ENCODE measurements at regions not wholly inside any gene's neighbourhood (a gene's known extent, or its start where the extent isn't known, plus 50 kb on each side); places are given as distances from the start of the nearest gene placed in this dataset.

DNA sequence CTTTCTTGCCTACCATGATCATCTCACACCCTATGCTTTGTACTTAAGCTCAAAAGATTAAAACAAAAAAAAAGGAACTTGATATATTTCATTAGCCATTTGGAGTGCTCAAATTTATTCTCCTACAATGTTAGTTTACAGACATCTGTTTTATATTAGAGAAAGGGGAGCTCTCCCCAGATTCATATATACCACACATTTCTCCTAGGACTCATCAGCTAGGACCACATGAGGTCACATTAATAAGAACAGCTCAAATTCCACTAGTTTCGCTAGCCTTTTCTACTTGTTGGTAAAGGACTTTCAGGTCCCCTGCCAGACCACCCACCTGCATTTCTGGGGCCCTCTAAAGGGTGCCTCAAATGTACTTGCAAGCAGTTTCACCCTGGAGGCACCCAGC, 151.2 kb upstream of the MMADHC start:
- H2AFZ ChIP-seq (ENCODE audit: low read depth, low read length): no peak overlapping the region
- H3K4me1 ChIP-seq (ENCODE audit: low read length): no peaks in the 10 kb centered on the region
- TF ChIP-seq EZH2phosphoT487 (IDR thresholded peaks at IDR 0.05; ENCODE audit: low read depth): no peak
- TF ChIP-seq, protein P1, sequence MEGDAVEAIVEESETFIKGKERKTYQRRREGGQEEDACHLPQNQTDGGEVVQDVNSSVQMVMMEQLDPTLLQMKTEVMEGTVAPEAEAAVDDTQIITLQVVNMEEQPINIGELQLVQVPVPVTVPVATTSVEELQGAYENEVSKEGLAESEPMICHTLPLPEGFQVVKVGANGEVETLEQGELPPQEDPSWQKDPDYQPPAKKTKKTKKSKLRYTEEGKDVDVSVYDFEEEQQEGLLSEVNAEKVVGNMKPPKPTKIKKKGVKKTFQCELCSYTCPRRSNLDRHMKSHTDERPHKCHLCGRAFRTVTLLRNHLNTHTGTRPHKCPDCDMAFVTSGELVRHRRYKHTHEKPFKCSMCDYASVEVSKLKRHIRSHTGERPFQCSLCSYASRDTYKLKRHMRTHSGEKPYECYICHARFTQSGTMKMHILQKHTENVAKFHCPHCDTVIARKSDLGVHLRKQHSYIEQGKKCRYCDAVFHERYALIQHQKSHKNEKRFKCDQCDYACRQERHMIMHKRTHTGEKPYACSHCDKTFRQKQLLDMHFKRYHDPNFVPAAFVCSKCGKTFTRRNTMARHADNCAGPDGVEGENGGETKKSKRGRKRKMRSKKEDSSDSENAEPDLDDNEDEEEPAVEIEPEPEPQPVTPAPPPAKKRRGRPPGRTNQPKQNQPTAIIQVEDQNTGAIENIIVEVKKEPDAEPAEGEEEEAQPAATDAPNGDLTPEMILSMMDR (IDR thresholded peaks at IDR 0.05; ENCODE audit: low read depth, low read length): no peak
- H3K4me2 ChIP-seq (ENCODE audit: low read length): no peak overlapping the region
- no peaks in the 10 kb centered on the region for H4K20me1 ChIP-seq (ENCODE audit: insufficient read depth, low read length)
- no peaks in the 10 kb centered on the region for H3K36me3 ChIP-seq (replicated peaks; ENCODE audit: low read depth, low read length)
- H3K27ac ChIP-seq (ENCODE audit: low read length): no peak overlapping the region
- H3K79me2 ChIP-seq (ENCODE audit: low read length): no peaks in the 10 kb centered on the region
- H3K9me3 ChIP-seq (ENCODE audit: insufficient read depth, low read length): no peaks in the 10 kb centered on the region
- no peak overlapping the region for H3K4me3 ChIP-seq (ENCODE audit: low read length)
- no peak overlapping the region for H3K9ac ChIP-seq (ENCODE audit: low read length)
- H3K27me3 ChIP-seq (ENCODE audit: low read depth, low read length): no peaks in the 10 kb centered on the region

DNA sequence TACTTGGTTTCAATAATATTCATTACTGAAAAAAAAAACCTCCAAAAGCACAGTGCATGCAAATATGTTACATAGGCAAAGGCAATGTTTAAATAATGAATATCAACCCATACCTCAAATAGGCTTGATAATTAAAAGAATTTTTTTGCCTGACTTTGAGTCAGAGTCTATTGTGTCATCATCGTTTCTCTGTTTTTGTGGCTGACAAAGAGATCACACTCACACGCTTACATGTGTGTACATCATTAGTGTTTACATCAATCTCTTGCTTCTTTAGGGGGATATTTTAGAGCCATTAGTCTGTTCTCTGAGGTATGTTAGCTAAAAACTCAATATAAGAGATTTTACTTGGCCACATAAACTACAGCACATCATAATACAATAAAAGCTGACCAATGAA, 150.3 kb upstream of the MMADHC start:
- Histone ChIP-seq H3K4me1 (ENCODE audit: low read length) (no peaks in the 10 kb centered on the region), H3K4me3 (ENCODE audit: low read length) (no peak overlapping the region), H3K4me2 (ENCODE audit: low read length) (no peak overlapping the region), H3K79me2 (ENCODE audit: low read length) (no peaks in the 10 kb centered on the region), H3K36me3 (replicated peaks; ENCODE audit: low read depth, low read length) (no peaks in the 10 kb centered on the region), H3K27ac (ENCODE audit: low read length) (no peak overlapping the region), H3K27me3 (ENCODE audit: low read depth, low read length) (no peaks in the 10 kb centered on the region), H3K9me3 (ENCODE audit: insufficient read depth, low read length) (no peaks in the 10 kb centered on the region), H2AFZ (ENCODE audit: low read depth, low read length) (no peak overlapping the region), H4K20me1 (ENCODE audit: insufficient read depth, low read length) (no peaks in the 10 kb centered on the region), H3K9ac (ENCODE audit: low read length) (no peak overlapping the region)
- TF ChIP-seq EZH2phosphoT487 (IDR thresholded peaks at IDR 0.05; ENCODE audit: low read depth): no peak
- TF ChIP-seq, protein P1 (IDR thresholded peaks at IDR 0.05; ENCODE audit: low read depth, low read length): no peak

DNA sequence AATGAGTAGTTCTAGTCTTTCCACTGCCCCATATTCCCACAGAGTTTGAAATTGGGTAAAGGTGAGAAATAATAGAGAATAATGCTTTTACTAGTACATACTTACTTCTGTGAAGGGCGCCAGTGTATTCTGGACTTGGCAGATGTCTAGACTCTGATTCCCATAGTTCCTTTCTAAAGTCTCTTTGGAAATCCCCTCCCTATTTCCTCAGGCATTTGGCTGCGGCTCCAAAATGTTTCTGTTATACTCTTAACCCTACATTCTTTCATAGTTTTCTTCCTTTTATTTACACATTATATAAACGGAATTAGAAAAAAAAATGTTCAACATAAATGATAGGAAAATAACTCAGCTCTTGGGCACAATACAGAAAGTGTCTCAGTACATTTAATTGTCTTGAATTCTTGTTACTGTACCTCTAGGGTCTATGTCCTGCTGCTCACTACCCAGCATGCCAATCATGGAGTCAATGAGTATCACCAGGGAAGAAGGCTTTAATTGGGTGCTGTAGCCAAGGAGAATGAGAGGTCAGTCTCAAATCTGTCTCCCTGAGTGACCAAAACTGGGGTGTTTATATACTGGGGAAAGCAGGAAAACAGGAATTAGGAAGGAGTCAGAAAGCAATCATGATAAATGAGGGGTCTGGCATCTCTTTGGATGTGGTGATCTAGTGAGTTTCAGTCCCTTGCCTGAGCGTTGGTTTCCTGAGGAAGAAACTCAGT, 147.8 kb upstream of the MMADHC start:
- Histone ChIP-seq H3K36me3 (replicated peaks; ENCODE audit: low read depth, low read length) (no peaks in the 10 kb centered on the region), H3K27me3 (ENCODE audit: low read depth, low read length) (no peaks in the 10 kb centered on the region), H3K79me2 (ENCODE audit: low read length) (no peaks in the 10 kb centered on the region), H3K4me1 (ENCODE audit: low read length) (no peaks in the 10 kb centered on the region), H3K4me3 (ENCODE audit: low read length) (no peak overlapping the region), H2AFZ (ENCODE audit: low read depth, low read length) (no peak overlapping the region), H3K27ac (ENCODE audit: low read length) (no peak overlapping the region), H4K20me1 (ENCODE audit: insufficient read depth, low read length) (no peaks in the 10 kb centered on the region), H3K9me3 (ENCODE audit: insufficient read depth, low read length) (no peaks in the 10 kb centered on the region), H3K4me2 (ENCODE audit: low read length) (no peak overlapping the region), H3K9ac (ENCODE audit: low read length) (no peak overlapping the region)
- TF ChIP-seq, protein P1 (IDR thresholded peaks at IDR 0.05; ENCODE audit: low read depth, low read length): no peak
- TF ChIP-seq EZH2phosphoT487 (IDR thresholded peaks at IDR 0.05; ENCODE audit: low read depth): no peak

DNA sequence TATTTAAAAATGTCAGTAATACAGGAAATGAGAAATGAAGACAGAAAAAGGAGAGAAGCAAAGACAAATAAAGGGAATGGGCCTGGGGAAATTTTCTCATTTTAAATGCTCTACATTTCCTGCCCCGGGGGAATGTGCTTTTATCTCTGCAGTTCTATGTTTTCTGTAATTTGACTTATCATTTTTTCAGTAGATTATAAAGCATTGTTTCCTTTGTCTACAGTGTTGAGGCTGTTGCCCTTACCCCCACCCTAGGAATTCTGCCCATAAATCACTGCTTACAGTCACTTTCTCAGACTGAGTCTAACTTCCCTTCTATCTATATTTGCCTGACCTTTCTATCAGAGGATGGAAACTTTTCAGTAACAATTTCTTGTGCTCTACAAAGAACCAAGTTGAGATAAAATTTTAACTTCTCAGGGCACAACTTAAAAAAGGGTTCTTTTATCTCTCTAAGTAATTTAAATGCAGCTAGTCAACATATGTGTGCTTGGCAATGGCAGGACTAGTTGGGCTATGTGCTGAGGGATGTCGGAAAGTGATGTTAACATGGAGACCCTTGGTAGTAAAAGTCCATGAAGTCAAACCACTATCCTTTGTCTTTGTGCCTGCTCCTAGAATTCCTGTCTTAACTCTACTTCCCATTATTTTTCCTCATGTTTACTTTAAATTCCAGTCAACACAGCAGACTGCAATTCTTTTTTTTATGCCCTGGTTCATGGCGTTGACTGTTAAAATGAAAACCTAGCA, 146.5 kb upstream of the MMADHC start:
- Histone ChIP-seq H4K20me1 (ENCODE audit: insufficient read depth, low read length) (no peaks in the 10 kb centered on the region), H3K4me2 (ENCODE audit: low read length) (no peak overlapping the region), H2AFZ (ENCODE audit: low read depth, low read length) (no peak overlapping the region), H3K27ac (ENCODE audit: low read length) (no peak overlapping the region), H3K4me3 (ENCODE audit: low read length) (no peak overlapping the region), H3K36me3 (replicated peaks; ENCODE audit: low read depth, low read length) (no peaks in the 10 kb centered on the region), H3K27me3 (ENCODE audit: low read depth, low read length) (no peaks in the 10 kb centered on the region), H3K4me1 (ENCODE audit: low read length) (no peaks in the 10 kb centered on the region), H3K79me2 (ENCODE audit: low read length) (no peaks in the 10 kb centered on the region), H3K9me3 (ENCODE audit: insufficient read depth, low read length) (no peaks in the 10 kb centered on the region), H3K9ac (ENCODE audit: low read length) (no peak overlapping the region)
- no peak for TF ChIP-seq EZH2phosphoT487 (IDR thresholded peaks at IDR 0.05; ENCODE audit: low read depth)
- TF ChIP-seq, protein P1 (IDR thresholded peaks at IDR 0.05; ENCODE audit: low read depth, low read length): no peak
